Fibroblast of pulmonary artery (primary cell): ENCODE measurements at regions not wholly inside any gene's neighbourhood (a gene's known extent, or its start where the extent isn't known, plus 50 kb on each side); places are given as distances from the start of the nearest gene placed in this dataset.

ENCODE experiments used
- DNase-seq: peaks from one replicate; pipeline ENCODE4 v3.0.0-alpha.2; 2010; ENCODE audit warnings: low read depth
- H3K4me3 ChIP-seq: replicated peaks from 2 replicates; pipeline ENCODE4 v1.5.1; 2011; ENCODE audit warnings: low read depth, mild to moderate bottlenecking, control low read depth, low read length, moderate library complexity
- TF ChIP-seq, protein P1 (sequence below): IDR thresholded peaks from 2 replicates; pipeline ENCODE4 v1.5.1; 2011; ENCODE audit warnings: mild to moderate bottlenecking, control low read depth, low read length, inconsistent platforms; ENCODE audit errors: missing control alignments

- TF ChIP-seq, protein P1, sequence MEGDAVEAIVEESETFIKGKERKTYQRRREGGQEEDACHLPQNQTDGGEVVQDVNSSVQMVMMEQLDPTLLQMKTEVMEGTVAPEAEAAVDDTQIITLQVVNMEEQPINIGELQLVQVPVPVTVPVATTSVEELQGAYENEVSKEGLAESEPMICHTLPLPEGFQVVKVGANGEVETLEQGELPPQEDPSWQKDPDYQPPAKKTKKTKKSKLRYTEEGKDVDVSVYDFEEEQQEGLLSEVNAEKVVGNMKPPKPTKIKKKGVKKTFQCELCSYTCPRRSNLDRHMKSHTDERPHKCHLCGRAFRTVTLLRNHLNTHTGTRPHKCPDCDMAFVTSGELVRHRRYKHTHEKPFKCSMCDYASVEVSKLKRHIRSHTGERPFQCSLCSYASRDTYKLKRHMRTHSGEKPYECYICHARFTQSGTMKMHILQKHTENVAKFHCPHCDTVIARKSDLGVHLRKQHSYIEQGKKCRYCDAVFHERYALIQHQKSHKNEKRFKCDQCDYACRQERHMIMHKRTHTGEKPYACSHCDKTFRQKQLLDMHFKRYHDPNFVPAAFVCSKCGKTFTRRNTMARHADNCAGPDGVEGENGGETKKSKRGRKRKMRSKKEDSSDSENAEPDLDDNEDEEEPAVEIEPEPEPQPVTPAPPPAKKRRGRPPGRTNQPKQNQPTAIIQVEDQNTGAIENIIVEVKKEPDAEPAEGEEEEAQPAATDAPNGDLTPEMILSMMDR = no peak
- no peak overlapping the region for H3K4me3 ChIP-seq
- no peak for DNase-seq
These were observed 1071.2 kb downstream of the BRD1 start for GRCh38 chr22:48756146-48757111.

- DNase-seq = no peak
- no peak overlapping the region for H3K4me3 ChIP-seq
- TF ChIP-seq, protein P1 = no peak
These were observed 1072.4 kb downstream of the BRD1 start for GRCh38 chr22:48755059-48755949.

- TF ChIP-seq, protein P1 = no peak
- DNase-seq = no peak
- no peak overlapping the region for H3K4me3 ChIP-seq
These were observed 1073.0 kb downstream of the BRD1 start for GRCh38 chr22:48754611-48755058.

GRCh38 chr22:48753752-48754517 is 1073.7 kb downstream of the BRD1 start:
- no peak for DNase-seq
- H3K4me3 ChIP-seq = no peak overlapping the region
- TF ChIP-seq, protein P1 = no peak

DNA sequence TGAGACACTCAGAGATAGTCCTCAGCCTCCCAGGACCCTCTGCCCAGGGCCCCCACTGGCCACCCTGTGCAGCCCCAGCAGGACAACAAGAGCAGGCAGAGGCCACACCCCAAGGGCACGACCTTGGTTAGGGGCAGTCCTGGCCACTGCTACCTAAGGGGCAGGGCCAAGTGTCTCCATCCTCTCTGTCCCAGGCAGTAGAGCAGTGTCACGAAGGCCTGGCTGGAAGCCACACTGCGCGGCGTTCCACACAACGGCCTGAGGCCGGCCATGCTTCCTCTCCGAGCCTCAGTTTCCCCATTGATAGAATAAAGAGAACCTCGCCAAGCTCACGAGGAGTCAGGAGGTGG is 1074.3 kb downstream of the BRD1 start:
- TF ChIP-seq, protein P1 = no peak
- no peak overlapping the region for H3K4me3 ChIP-seq
- DNase-seq = no peak
